ENCODE measurements at regions not wholly inside any gene's neighbourhood (a gene's known extent, or its start where the extent isn't known, plus 50 kb on each side); places are given as distances from the start of the nearest gene placed in this dataset.

DNA sequence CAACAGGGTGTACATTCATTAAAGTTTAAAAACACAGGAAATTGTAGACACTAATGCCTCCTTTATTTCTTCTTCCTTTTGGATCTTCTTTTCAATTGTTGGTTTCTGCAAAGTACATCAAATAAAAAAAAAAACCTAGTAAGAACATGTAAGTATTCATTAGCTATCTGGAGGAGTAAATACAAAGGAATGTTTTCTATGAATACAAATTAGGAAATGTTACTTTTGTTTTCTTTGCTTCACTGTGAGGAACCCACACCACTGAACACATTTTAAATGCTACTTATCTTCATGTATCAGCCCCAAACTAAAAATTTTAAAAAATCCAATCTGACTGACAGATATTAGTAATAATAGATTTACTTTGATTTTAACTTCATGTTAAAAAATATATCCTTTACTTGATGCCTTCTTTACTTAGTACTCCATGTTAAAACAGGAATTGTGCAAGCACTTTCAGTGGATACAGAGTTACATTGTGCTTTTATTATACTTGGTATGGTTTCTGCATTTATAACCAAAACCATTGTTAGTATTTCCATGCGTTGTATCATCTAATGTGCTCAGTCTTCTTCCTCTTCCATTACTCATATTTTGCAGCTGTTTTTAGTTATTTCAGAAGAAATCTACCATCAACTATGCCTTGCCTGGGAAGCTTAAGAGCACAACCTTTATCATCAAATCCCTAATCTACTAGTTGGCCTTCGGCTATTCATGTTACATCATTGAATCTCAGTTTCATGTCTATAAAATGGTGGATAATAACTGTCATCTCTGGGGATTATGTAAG is 236.9 kb upstream of the DPYD start:
- TF ChIP-seq POLR2A (IDR thresholded peaks at IDR 0.05) (no peak), EP300 (IDR thresholded peaks at IDR 0.05) (no peak)
- TF ChIP-seq, protein P1, sequence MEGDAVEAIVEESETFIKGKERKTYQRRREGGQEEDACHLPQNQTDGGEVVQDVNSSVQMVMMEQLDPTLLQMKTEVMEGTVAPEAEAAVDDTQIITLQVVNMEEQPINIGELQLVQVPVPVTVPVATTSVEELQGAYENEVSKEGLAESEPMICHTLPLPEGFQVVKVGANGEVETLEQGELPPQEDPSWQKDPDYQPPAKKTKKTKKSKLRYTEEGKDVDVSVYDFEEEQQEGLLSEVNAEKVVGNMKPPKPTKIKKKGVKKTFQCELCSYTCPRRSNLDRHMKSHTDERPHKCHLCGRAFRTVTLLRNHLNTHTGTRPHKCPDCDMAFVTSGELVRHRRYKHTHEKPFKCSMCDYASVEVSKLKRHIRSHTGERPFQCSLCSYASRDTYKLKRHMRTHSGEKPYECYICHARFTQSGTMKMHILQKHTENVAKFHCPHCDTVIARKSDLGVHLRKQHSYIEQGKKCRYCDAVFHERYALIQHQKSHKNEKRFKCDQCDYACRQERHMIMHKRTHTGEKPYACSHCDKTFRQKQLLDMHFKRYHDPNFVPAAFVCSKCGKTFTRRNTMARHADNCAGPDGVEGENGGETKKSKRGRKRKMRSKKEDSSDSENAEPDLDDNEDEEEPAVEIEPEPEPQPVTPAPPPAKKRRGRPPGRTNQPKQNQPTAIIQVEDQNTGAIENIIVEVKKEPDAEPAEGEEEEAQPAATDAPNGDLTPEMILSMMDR (IDR thresholded peaks at IDR 0.05), result no peak
- 60 to 75% (median 71%) methylated on average over 2 of the region's 2 CpGs for WGBS, 3 donors

DNA sequence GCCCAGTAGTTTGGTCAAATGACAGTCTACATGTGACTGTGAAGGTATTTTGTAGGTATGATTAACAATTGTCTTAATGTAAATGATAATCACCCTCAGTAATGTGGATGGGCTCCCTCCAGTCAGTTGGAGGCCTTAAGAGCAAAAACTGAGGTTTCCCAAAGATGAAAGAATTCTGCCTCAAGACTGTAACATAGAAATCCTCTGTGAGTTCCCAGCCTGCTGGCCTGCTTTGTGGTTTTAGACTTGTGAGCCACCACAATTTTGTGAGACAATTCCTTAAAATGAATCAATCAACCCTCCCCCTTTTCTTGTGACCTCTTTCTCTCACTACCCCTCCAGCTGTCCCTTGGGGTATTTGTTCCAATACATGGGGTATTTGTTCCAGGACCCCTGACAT is 226.4 kb upstream of the DPYD start:
- H3K36me3 ChIP-seq, result no peaks in the 10 kb centered on the region
- H3K27ac ChIP-seq, result no peak overlapping the region
- no peaks in the 10 kb centered on the region for H3K4me1 ChIP-seq (ENCODE audit: insufficient read depth)
- no peak for DNase-seq
- H3K9me3 ChIP-seq, result no peaks in the 10 kb centered on the region
- H3K27me3 ChIP-seq, result no peaks in the 10 kb centered on the region
- no peak overlapping the region for H3K4me3 ChIP-seq
- intact Hi-C loops (cut with DNase I), result no loop called here
- TF ChIP-seq, protein P1 (IDR thresholded peaks at IDR 0.05), result no peak
- TF ChIP-seq EP300 (IDR thresholded peaks at IDR 0.05), result no peak
- no peak for TF ChIP-seq POLR2A (IDR thresholded peaks at IDR 0.05)

More for the DNA sequence above, 236.9 kb upstream of the DPYD start:
- intact Hi-C loops (cut with DNase I), result no loop called here
- Histone ChIP-seq H3K4me3 (no peak overlapping the region), H3K9me3 (no peaks in the 10 kb centered on the region), H3K4me1 (ENCODE audit: insufficient read depth) (no peaks in the 10 kb centered on the region), H3K36me3 (no peaks in the 10 kb centered on the region), H3K27ac (no peak overlapping the region), H3K27me3 (no peaks in the 10 kb centered on the region)
- no peak for DNase-seq

DNA sequence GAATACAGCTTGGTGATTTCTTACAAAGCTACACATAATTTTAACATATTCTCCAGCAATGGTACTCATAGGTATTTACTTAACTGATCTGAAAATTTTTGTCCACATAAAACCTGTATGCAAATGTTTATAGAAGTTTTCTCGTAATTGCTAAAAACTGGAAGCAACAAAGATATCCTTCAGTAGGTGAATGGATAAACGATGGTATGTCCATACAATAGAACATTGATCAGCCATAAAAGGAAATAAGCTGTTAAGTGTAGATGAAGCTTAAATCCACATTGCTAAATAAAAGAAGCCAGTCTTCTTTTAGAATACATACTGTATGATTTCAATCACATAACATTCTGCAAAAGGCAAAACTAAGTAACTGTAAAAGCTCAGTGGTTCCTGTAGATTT is 224.8 kb upstream of the DPYD start:
- no peak for DNase-seq
- TF ChIP-seq, protein P1 (IDR thresholded peaks at IDR 0.05), result no peak
- no peak for TF ChIP-seq EP300 (IDR thresholded peaks at IDR 0.05)
- no peak for TF ChIP-seq POLR2A (IDR thresholded peaks at IDR 0.05)
- Histone ChIP-seq H3K27me3 (no peaks in the 10 kb centered on the region), H3K4me3 (no peak overlapping the region), H3K27ac (no peak overlapping the region), H3K36me3 (no peaks in the 10 kb centered on the region), H3K9me3 (no peaks in the 10 kb centered on the region), H3K4me1 (ENCODE audit: insufficient read depth) (no peaks in the 10 kb centered on the region)
- intact Hi-C loops (cut with DNase I), result no loop called here
- WGBS, 3 donors, result 63 to 89% (median 64%) methylated on average over 2 of the region's 2 CpGs

DNA sequence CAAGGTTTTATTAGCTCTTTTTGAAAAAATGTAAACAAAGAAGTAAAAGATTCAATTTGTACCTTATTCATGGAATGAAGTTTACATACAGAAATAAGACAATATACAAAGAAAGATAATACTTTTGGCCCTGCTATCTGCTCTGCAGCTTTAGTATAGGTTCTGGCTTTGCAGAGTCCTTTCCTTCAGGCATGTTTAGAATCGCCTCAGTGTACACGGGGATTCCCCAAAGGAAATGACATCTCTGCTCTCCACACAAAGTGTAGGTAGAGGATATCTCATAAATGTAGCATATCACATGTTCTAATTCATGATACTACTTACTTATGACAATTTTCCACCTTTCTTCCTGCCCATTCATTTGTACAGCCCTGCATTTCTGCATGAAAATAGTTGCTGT is 222.6 kb upstream of the DPYD start:
- Histone ChIP-seq H3K4me3 (no peak overlapping the region), H3K9me3 (no peaks in the 10 kb centered on the region), H3K36me3 (no peaks in the 10 kb centered on the region), H3K27me3 (no peaks in the 10 kb centered on the region), H3K4me1 (ENCODE audit: insufficient read depth) (no peaks in the 10 kb centered on the region), H3K27ac (no peak overlapping the region)
- TF ChIP-seq EP300 (IDR thresholded peaks at IDR 0.05), result no peak
- no peak for TF ChIP-seq POLR2A (IDR thresholded peaks at IDR 0.05)
- TF ChIP-seq, protein P1 (IDR thresholded peaks at IDR 0.05), result no peak
- intact Hi-C loops (cut with DNase I), result no loop called here
- WGBS, 3 donors, result 70 to 84% (median 77%) methylated on average over 2 of the region's 2 CpGs
- no peak for DNase-seq

Measured in ovary (tissue), 7 donors.